ENCODE measurements at regions not wholly inside any gene's neighbourhood (a gene's known extent, or its start where the extent isn't known, plus 50 kb on each side); places are given as distances from the start of the nearest gene placed in this dataset.

DNA sequence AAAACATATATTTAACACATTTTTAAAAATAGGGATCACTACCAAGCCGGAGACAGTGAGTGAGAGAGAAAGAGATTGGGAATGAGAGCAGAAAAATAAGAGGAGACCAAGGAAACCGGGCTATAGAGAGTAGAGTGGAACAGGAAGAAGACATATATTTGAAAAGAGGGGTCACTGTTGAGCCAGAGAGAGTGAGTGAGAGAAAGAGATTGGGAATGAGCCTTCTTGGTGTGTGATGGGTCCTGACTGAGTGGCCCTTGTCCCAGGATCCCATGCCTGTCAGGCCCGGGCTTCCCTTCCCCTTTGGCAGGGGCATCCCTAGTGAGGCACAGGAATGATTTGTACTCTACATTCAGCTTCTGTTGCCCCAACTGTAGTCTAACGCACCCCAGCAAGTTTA lies 646.6 kb downstream of the NTRK3 start:
- POLR2A ChIA-PET = no interaction called here
- intact Hi-C loops (cut with micrococcal nuclease; ENCODE audit: unreplicated experiment) = loop anchor here (5.0 kb wide), 1 partner anchor 988 kb away; no protein-coding TSS in a partner anchor
- no peaks in the 10 kb centered on the region for H3K4me1 ChIP-seq (ENCODE audit: insufficient read depth, low read length)

More for the DNA sequence above, 646.6 kb downstream of the NTRK3 start:
- H3K9me3 ChIP-seq (ENCODE audit: low read length) = peaks cover 38% of the 10 kb centered on the region
- no peak overlapping the region for H3K4me3 ChIP-seq (replicated peaks in 1 of 3; ENCODE audit: insufficient read depth in 1 of 3, low read depth in 2 of 3, low read length in 3 of 3)
- no TSS peak for BruUV-seq (replicated peaks)
- H3K27me3 ChIP-seq (ENCODE audit: control insufficient read depth in 1 of 2, insufficient read depth in 2 of 2, low read length in 2 of 2) = no peaks in the 10 kb centered on the region
- no peaks in the 10 kb centered on the region for H4K20me1 ChIP-seq (ENCODE audit: insufficient read depth, low read length)
- ATAC-seq = no peak
- no peak for FAIRE-seq
- no peaks in the 10 kb centered on the region for H3K79me2 ChIP-seq (ENCODE audit: insufficient read depth, low read length)
- no peak overlapping the region for H2AFZ ChIP-seq (ENCODE audit: low read length)
- H3K36me3 ChIP-seq (replicated peaks in 1 of 2; ENCODE audit: control insufficient read depth in 1 of 2, insufficient read depth in 2 of 2, low read length in 2 of 2) = no peaks in the 10 kb centered on the region
- 15% methylated on average over 4 of the region's 4 CpGs for WGBS (ENCODE audit: low lambda C conversion rate)
- in situ Hi-C loops (cut with HindIII; ENCODE audit: extremely low pct_ligation_motif_present, low pct_unique_long_range_greater_than_20kb) = no loop called here
- H3K4me2 ChIP-seq (ENCODE audit: low read depth, low read length) = no peak overlapping the region
- H3K9ac ChIP-seq (ENCODE audit: insufficient read depth, low read depth, low read length) = no peak overlapping the region
- TF ChIP-seq ZFP90 (CRISPR knock-in tag; IDR thresholded peaks at IDR 0.05; ENCODE audit: borderline replicate concordance) (no peak), ZNF670 (CRISPR knock-in tag; IDR thresholded peaks at IDR 0.05; ENCODE audit: borderline replicate concordance) (no peak), MTF1 (CRISPR knock-in tag; IDR thresholded peaks at IDR 0.05) (no peak), KMT2B (CRISPR knock-in tag; IDR thresholded peaks at IDR 0.05) (no peak), ZNF678 (CRISPR knock-in tag; IDR thresholded peaks at IDR 0.05) (no peak), MLLT10 (CRISPR knock-in tag; IDR thresholded peaks at IDR 0.05) (no peak), SKI (IDR thresholded peaks at IDR 0.05; ENCODE audit: partially characterized antibody) (no peak), ZNF530 (CRISPR knock-in tag; IDR thresholded peaks at IDR 0.05; ENCODE audit: low read depth) (no peak)
- TF ChIP-seq, protein P1, sequence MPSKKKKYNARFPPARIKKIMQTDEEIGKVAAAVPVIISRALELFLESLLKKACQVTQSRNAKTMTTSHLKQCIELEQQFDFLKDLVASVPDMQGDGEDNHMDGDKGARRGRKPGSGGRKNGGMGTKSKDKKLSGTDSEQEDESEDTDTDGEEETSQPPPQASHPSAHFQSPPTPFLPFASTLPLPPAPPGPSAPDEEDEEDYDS (CRISPR knock-in tag; IDR thresholded peaks at IDR 0.05) = no peak
- TF ChIP-seq, protein P2, sequence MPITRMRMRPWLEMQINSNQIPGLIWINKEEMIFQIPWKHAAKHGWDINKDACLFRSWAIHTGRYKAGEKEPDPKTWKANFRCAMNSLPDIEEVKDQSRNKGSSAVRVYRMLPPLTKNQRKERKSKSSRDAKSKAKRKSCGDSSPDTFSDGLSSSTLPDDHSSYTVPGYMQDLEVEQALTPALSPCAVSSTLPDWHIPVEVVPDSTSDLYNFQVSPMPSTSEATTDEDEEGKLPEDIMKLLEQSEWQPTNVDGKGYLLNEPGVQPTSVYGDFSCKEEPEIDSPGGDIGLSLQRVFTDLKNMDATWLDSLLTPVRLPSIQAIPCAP (CRISPR knock-in tag; IDR thresholded peaks at IDR 0.05; ENCODE audit: low read depth) = no peak
- TF ChIP-seq, protein P3, sequence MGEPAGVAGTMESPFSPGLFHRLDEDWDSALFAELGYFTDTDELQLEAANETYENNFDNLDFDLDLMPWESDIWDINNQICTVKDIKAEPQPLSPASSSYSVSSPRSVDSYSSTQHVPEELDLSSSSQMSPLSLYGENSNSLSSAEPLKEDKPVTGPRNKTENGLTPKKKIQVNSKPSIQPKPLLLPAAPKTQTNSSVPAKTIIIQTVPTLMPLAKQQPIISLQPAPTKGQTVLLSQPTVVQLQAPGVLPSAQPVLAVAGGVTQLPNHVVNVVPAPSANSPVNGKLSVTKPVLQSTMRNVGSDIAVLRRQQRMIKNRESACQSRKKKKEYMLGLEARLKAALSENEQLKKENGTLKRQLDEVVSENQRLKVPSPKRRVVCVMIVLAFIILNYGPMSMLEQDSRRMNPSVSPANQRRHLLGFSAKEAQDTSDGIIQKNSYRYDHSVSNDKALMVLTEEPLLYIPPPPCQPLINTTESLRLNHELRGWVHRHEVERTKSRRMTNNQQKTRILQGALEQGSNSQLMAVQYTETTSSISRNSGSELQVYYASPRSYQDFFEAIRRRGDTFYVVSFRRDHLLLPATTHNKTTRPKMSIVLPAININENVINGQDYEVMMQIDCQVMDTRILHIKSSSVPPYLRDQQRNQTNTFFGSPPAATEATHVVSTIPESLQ (CRISPR knock-in tag; conservative IDR thresholded peaks at IDR 0.05) = no peak
- no peak overlapping the region for H3K27ac ChIP-seq (ENCODE audit: extremely low read length, insufficient read depth, low read length)
- CTCF ChIA-PET (ENCODE audit: low intra/inter-chr PET ratio, low total read pairs) = no interaction called here
- DNase-seq (ENCODE audit: low spot score) = no peak

All from HepG2 (cell line).